A549 (cell line): ENCODE measurements at regions not wholly inside any gene's neighbourhood (a gene's known extent, or its start where the extent isn't known, plus 50 kb on each side); places are given as distances from the start of the nearest gene placed in this dataset.

Experiments
- ATAC-seq, 2 experiments: fragments of 200-7000 bp in 1 of 2; fragments of >200 bp in 1 of 2; cut with Nextera tagmentation in 1 of 2; cut with Tn5 transposase in 1 of 2; 3 replicates each; pipeline versions ENCODE4 v1.8.0 to v1.9.1; 2018 to 2020; ENCODE audit warnings: mild to moderate bottlenecking in 1 of 2, moderate library complexity in 1 of 2
- CTCF ChIA-PET: fragments of 300-600 bp; sonication (Branson Sonifier 250); formaldehyde crosslinking; extraction: SDS; loops from one replicate; lab custom pipeline; 2021; ENCODE audit warnings: antibody characterized with exemption, inconsistent platforms; lab: Yijun Ruan, JAX
- POLR2A ChIA-PET: fragments of 350-600 bp; formaldehyde crosslinking; extraction: SDS; loops from one replicate; lab custom pipeline; 2021; ENCODE audit warnings: antibody characterized with exemption, inconsistent platforms; lab: Yijun Ruan, JAX
- DNase-seq, 2 experiments: peaks; one replicate each; pipeline versions ENCODE4 v3.0.0 to v3.0.0-alpha.2; 2011 to 2016; ENCODE audit warnings: low read depth in 1 of 2, low spot score in 1 of 2
- FAIRE-seq: peaks from 2 replicates; lab custom pipeline; 2011; peaks lifted over from hg19 to GRCh38; lab: Jason Lieb, UNC
- H3K27ac ChIP-seq, 2 experiments: fragments of >200 bp; sonication (Bioruptor Twin); formaldehyde crosslinking; 3 replicates each; pipeline ENCODE4 v1.5.1; 2016 to 2017
- H3K4me1 ChIP-seq: fragments of >200 bp; sonication (Bioruptor Twin); formaldehyde crosslinking; 3 replicates; pipeline ENCODE4 v1.6.1; 2016
- H3K4me2 ChIP-seq: fragments of >200 bp; sonication (Bioruptor Twin); formaldehyde crosslinking; 3 replicates; pipeline ENCODE4 v1.6.1; 2016
- H3K4me3 ChIP-seq: fragments of >200 bp; sonication (Bioruptor Twin); formaldehyde crosslinking; 3 replicates; pipeline ENCODE4 v1.5.1; 2016
- H3K9me3 ChIP-seq: fragments of >200 bp; sonication (Bioruptor Twin); formaldehyde crosslinking; 3 replicates; pipeline ENCODE4 v1.6.1; 2016
- BCL3 ChIP-seq: fragments of >200 bp; sonication (Bioruptor Twin); formaldehyde crosslinking; IDR thresholded peaks from 3 replicates; pipeline ENCODE4 v1.6.1; 2016
- BHLHE40 ChIP-seq: IDR thresholded peaks from 2 replicates; pipeline ENCODE4 v1.6.1; 2012; ENCODE audit warnings: low read depth, low read length, inconsistent platforms
- CBX8 ChIP-seq: fragments of 200-600 bp; sonication (generic); IDR thresholded peaks from 2 replicates; pipeline ENCODE4 v1.6.1; 2016
- CEBPB ChIP-seq, 2 experiments: fragments of >200 bp in 1 of 2; sonication (Bioruptor Twin) in 1 of 2; formaldehyde crosslinking in 1 of 2; IDR thresholded peaks; 2 replicates each; pipeline ENCODE4 v1.6.1; 2012 to 2016
- CHD2 ChIP-seq: fragments of 150-350 bp; IDR thresholded peaks from 2 replicates; pipeline ENCODE4 v1.6.1; 2014; ENCODE audit warnings: low read length; ENCODE audit not compliant: partially characterized antibody
- CHD4 ChIP-seq: fragments of 200-600 bp; sonication (generic); IDR thresholded peaks from 2 replicates; pipeline ENCODE4 v1.6.1; 2016; ENCODE audit warnings: antibody characterized with exemption, mild to moderate bottlenecking, borderline replicate concordance
- EHF ChIP-seq: fragments of 250-450 bp; sonication (Bioruptor Pico); IDR thresholded peaks from 2 replicates; pipeline ENCODE4 v1.5.0; 2020; ENCODE audit warnings: mild to moderate bottlenecking
- EHMT2 ChIP-seq: fragments of 200-600 bp; sonication (generic); IDR thresholded peaks from 2 replicates; pipeline ENCODE4 v1.6.1; 2016; ENCODE audit warnings: antibody characterized with exemption, low read depth, mild to moderate bottlenecking, moderate library complexity
- EP300 ChIP-seq, 2 experiments: fragments of >200 bp; sonication (Bioruptor Twin); formaldehyde crosslinking; IDR thresholded peaks; 2 replicates in 1 of 2; 3 replicates in 1 of 2; pipeline ENCODE4 v1.6.1; 2016 to 2017
- ESRRA ChIP-seq: fragments of 150-350 bp; IDR thresholded peaks from 2 replicates; pipeline ENCODE4 v1.6.1; 2014; ENCODE audit warnings: mild to moderate bottlenecking, low read length, borderline replicate concordance
- FOSL2 ChIP-seq, 2 experiments: fragments of 450-650 bp in 1 of 2; fragments of >200 bp in 1 of 2; sonication (Bioruptor Twin) in 1 of 2; formaldehyde crosslinking; IDR thresholded peaks; 2 replicates each; pipeline versions ENCODE4 v1.5.0 to v1.6.1; 2016 to 2020; ENCODE audit warnings: mild to moderate bottlenecking in 1 of 2, moderate library complexity in 1 of 2
- HDAC2 ChIP-seq: fragments of 200-600 bp; sonication (generic); IDR thresholded peaks from 2 replicates; pipeline ENCODE4 v1.6.1; 2016
- HOXA7 ChIP-seq: fragments of 250-450 bp; sonication (Bioruptor Pico); IDR thresholded peaks from 2 replicates; pipeline ENCODE4 v1.5.0; 2020; ENCODE audit warnings: mild to moderate bottlenecking, moderate library complexity
- HOXB5 ChIP-seq: fragments of 250-450 bp; sonication (Bioruptor Pico); IDR thresholded peaks from 2 replicates; pipeline ENCODE4 v1.5.0; 2020; ENCODE audit warnings: mild to moderate bottlenecking, moderate library complexity
- MAFK ChIP-seq: fragments of 450-650 bp; IDR thresholded peaks from 2 replicates; pipeline ENCODE4 v1.6.1; 2014; ENCODE audit not compliant: partially characterized antibody
- MAZ ChIP-seq: fragments of 150-350 bp; IDR thresholded peaks from 2 replicates; pipeline ENCODE4 v1.6.1; 2014; ENCODE audit warnings: antibody characterized with exemption, low read depth, low read length, borderline replicate concordance
- MYC ChIP-seq: IDR thresholded peaks from 2 replicates; pipeline ENCODE4 v1.6.1; 2012; ENCODE audit warnings: mild to moderate bottlenecking, inconsistent platforms, low read length, improper control_type of control experiment, borderline replicate concordance
- NFE2L2 ChIP-seq: fragments of 150-350 bp; conservative IDR thresholded peaks from 2 replicates; pipeline ENCODE4 v1.6.1; 2014; ENCODE audit warnings: low read length
- NR3C1 ChIP-seq: fragments of >200 bp; sonication (Bioruptor Twin); formaldehyde crosslinking; IDR thresholded peaks from 3 replicates; pipeline ENCODE4 v1.6.1; 2017
- PHF8 ChIP-seq: fragments of 200-600 bp; sonication (generic); IDR thresholded peaks from 2 replicates; pipeline ENCODE4 v1.6.1; 2016; ENCODE audit warnings: low read depth, mild to moderate bottlenecking, antibody characterized with exemption, moderate library complexity, borderline replicate concordance
- POLR2A ChIP-seq: IDR thresholded peaks from 2 replicates; pipeline ENCODE4 v1.6.1; 2012; ENCODE audit warnings: mild to moderate bottlenecking, low read length
- RAD21 ChIP-seq, 2 experiments: fragments of >200 bp in 1 of 2; sonication (Bioruptor Twin) in 1 of 2; formaldehyde crosslinking in 1 of 2; IDR thresholded peaks in 1 of 2; conservative IDR thresholded peaks in 1 of 2; 2 replicates in 1 of 2; 3 replicates in 1 of 2; pipeline ENCODE4 v1.6.1; 2012 to 2018; ENCODE audit warnings: inconsistent platforms in 1 of 2
- RARB ChIP-seq: fragments of 250-450 bp; sonication (Bioruptor Pico); IDR thresholded peaks from 2 replicates; pipeline ENCODE4 v1.8.0; 2021; ENCODE audit warnings: mild to moderate bottlenecking, moderate library complexity
- RCOR1 ChIP-seq: fragments of 150-350 bp; IDR thresholded peaks from 2 replicates; pipeline ENCODE4 v1.6.1; 2014; ENCODE audit warnings: antibody characterized with exemption, low read length, low read depth
- SMC3 ChIP-seq: fragments of >200 bp; sonication (Bioruptor Twin); formaldehyde crosslinking; IDR thresholded peaks from 3 replicates; pipeline ENCODE4 v1.6.1; 2018; ENCODE audit warnings: inconsistent platforms
- SREBF2 ChIP-seq: fragments of 450-650 bp; IDR thresholded peaks from 2 replicates; pipeline ENCODE4 v1.6.1; 2014; ENCODE audit warnings: mild to moderate bottlenecking, moderate library complexity
- TFCP2L1 ChIP-seq: fragments of 250-450 bp; sonication (Bioruptor Pico); IDR thresholded peaks from 2 replicates; pipeline ENCODE4 v1.5.0; 2021; ENCODE audit warnings: mild to moderate bottlenecking
- ZFP36 ChIP-seq: fragments of 450-650 bp; IDR thresholded peaks from 2 replicates; pipeline ENCODE4 v1.6.1; 2014; ENCODE audit warnings: borderline replicate concordance; ENCODE audit not compliant: partially characterized antibody
- ZNF302 ChIP-seq: fragments of 250-450 bp; sonication (Bioruptor Pico); IDR thresholded peaks from 2 replicates; pipeline ENCODE4 v1.9.0; 2021; ENCODE audit warnings: inconsistent platforms, mild to moderate bottlenecking, moderate library complexity
- WGBS: methylation state at CpG from one replicate; pipeline ENCODE4 v1.1.6; 2017; ENCODE audit errors: missing lambda C conversion rate; 5-methylcytosine and 5-hydroxymethylcytosine counted together

GRCh38 chr10:121369616-121370015 is 228.6 kb downstream of the FGFR2 start (continued):
- TF ChIP-seq RCOR1: no peak
- no peak for TF ChIP-seq SREBF2
- TF ChIP-seq RARB: no peak
- TF ChIP-seq POLR2A: no peak
- no peak for TF ChIP-seq CHD4
- no peak for TF ChIP-seq MAFK
- TF ChIP-seq CHD2: no peak
- TF ChIP-seq PHF8: no peak
- no peak for TF ChIP-seq EP300 (IDR thresholded peaks at IDR 0.05)
- TF ChIP-seq ZNF302 (CRISPR knock-in tag): no peak

- CTCF ChIA-PET: no interaction called here
- WGBS: 39% methylated on average over 3 of the region's 3 CpGs
- DNase-seq: no peak
- FAIRE-seq: no peak
- Histone ChIP-seq H3K4me1 (no peaks in the 10 kb centered on the region), H3K4me3 (no peak overlapping the region)
- POLR2A ChIA-PET: no interaction called here
- no peak for TF ChIP-seq RCOR1
- TF ChIP-seq EHMT2: no peak
- TF ChIP-seq RAD21 (conservative IDR thresholded peaks at IDR 0.05 in 1 of 2, IDR thresholded peaks at IDR 0.05 in 1 of 2): no peak
- TF ChIP-seq, all 56 proteins: peak for 0
- H3K4me2 ChIP-seq: no peak overlapping the region
- no peak overlapping the region for H3K27ac ChIP-seq
- H3K9me3 ChIP-seq: no peaks in the 10 kb centered on the region
- ATAC-seq: no peak
Observed at GRCh38 chr10:121371836-121372235, 226.4 kb downstream of the FGFR2 start.

- TF ChIP-seq HDAC2 (no peak), NR3C1 (no peak), HOXB5 (CRISPR knock-in tag) (no peak), HOXA7 (CRISPR knock-in tag) (no peak), CEBPB (IDR thresholded peaks at IDR 0.05) (no peak), TFCP2L1 (CRISPR knock-in tag) (no peak), RCOR1 (no peak), FOSL2 (IDR thresholded peaks at IDR 0.05) (no peak), FOSL2 (CRISPR knock-in tag; IDR thresholded peaks at IDR 0.05) (no peak), RARB (no peak), MAZ (no peak), MYC (no peak), BHLHE40 (no peak), SMC3 (no peak), CBX8 (no peak), EHF (CRISPR knock-in tag) (no peak), NFE2L2 (no peak), ESRRA (no peak), ZFP36 (no peak), BCL3 (no peak)
- no peak for FAIRE-seq
- Histone ChIP-seq H3K4me1 (no peaks in the 10 kb centered on the region), H3K27ac (no peak overlapping the region), H3K4me2 (no peak overlapping the region), H3K9me3 (no peaks in the 10 kb centered on the region), H3K4me3 (no peak overlapping the region)
- ChIA-PET POLR2A (no interaction called here), CTCF (no interaction called here)
- no peak for ATAC-seq
- no peak for DNase-seq
- WGBS: 4% methylated on average over 2 of the region's 2 CpGs
Observed at GRCh38 chr10:121373411-121373810, 224.8 kb downstream of the FGFR2 start.
